Brain microvascular endothelial cell (primary cell): ENCODE measurements at regions not wholly inside any gene's neighbourhood (a gene's known extent, or its start where the extent isn't known, plus 50 kb on each side); places are given as distances from the start of the nearest gene placed in this dataset.
A peak's percentile ranks its signal among the peaks of the same experiment; 100 is the strongest.

Experiments
- DNase-seq: peaks from one replicate; pipeline ENCODE4 v3.0.0-alpha.2; 2020
- H3K27ac ChIP-seq: fragments of 250-450 bp; sonication (Bioruptor Pico); 2 replicates; pipeline ENCODE4 v1.5.1; 2020; ENCODE audit warnings: mild to moderate bottlenecking, moderate library complexity
- H3K27me3 ChIP-seq: fragments of 250-450 bp; sonication (Bioruptor Pico); replicated peaks from 2 replicates; pipeline ENCODE4 v1.5.1; 2020; ENCODE audit warnings: mild to moderate bottlenecking
- H3K36me3 ChIP-seq: fragments of 250-450 bp; sonication (Bioruptor Pico); replicated peaks from 2 replicates; pipeline ENCODE4 v1.5.1; 2020; ENCODE audit warnings: mild to moderate bottlenecking
- H3K4me3 ChIP-seq: 2 replicates; pipeline ENCODE4 v1.5.1; 2011; ENCODE audit warnings: low read depth, mild to moderate bottlenecking, control low read depth, low read length, moderate library complexity
- CTCF ChIP-seq: IDR thresholded peaks from 2 replicates; pipeline ENCODE4 v1.5.1; 2011; ENCODE audit warnings: low read depth, mild to moderate bottlenecking, moderate library complexity, low read length, control low read depth, inconsistent platforms; ENCODE audit errors: missing control alignments
- in situ Hi-C: cut with HindIII; loops from 2 replicates; pipeline ENCODE4 v1.10.0; 2017; ENCODE audit warnings: low sequenced_read_pairs, low pct_ligation_motif_present

- no peak overlapping the region for H3K27ac ChIP-seq
- no peaks in the 10 kb centered on the region for H3K27me3 ChIP-seq
- TF ChIP-seq CTCF: no peak
- no peaks in the 10 kb centered on the region for H3K36me3 ChIP-seq
- no peak overlapping the region for H3K4me3 ChIP-seq
- in situ Hi-C loops: no loop called here
- no peak for DNase-seq
Measured at GRCh38 chr10:3981300-3981699, 196.3 kb upstream of the KLF6 start.

- DNase-seq: no peak
- in situ Hi-C loops: no loop called here
Measured at GRCh38 chr10:3980660-3981059, 195.7 kb upstream of the KLF6 start.

GRCh38 chr10:3980144-3980543, 195.1 kb upstream of the KLF6 start:
- H3K27ac ChIP-seq: no peak overlapping the region
- no peak for TF ChIP-seq CTCF

More at GRCh38 chr10:3980660-3981059, 195.7 kb upstream of the KLF6 start:
- no peak overlapping the region for H3K27ac ChIP-seq
- no peaks in the 10 kb centered on the region for H3K27me3 ChIP-seq
- H3K4me3 ChIP-seq: no peak overlapping the region
- no peak for TF ChIP-seq CTCF
- no peaks in the 10 kb centered on the region for H3K36me3 ChIP-seq

GRCh38 chr10:3978761-3979160, 193.8 kb upstream of the KLF6 start:
- DNase-seq: no peak
- Histone ChIP-seq H3K4me3 (no peak overlapping the region), H3K36me3 (no peaks in the 10 kb centered on the region), H3K27ac (no peak overlapping the region), H3K27me3 (no peaks in the 10 kb centered on the region)
- TF ChIP-seq CTCF: no peak
- in situ Hi-C loops: no loop called here

More at GRCh38 chr10:3980144-3980543, 195.1 kb upstream of the KLF6 start:
- DNase-seq: no peak
- in situ Hi-C loops: no loop called here
- H3K4me3 ChIP-seq: no peak overlapping the region
- no peaks in the 10 kb centered on the region for H3K36me3 ChIP-seq
- H3K27me3 ChIP-seq: no peaks in the 10 kb centered on the region

GRCh38 chr10:3978174-3978573, 193.2 kb upstream of the KLF6 start:
- H3K27me3 ChIP-seq: no peaks in the 10 kb centered on the region
- DNase-seq: peak; percentile 66
- H3K27ac ChIP-seq: peak overlapping the region; percentile 40
- no peaks in the 10 kb centered on the region for H3K36me3 ChIP-seq
- no peak overlapping the region for H3K4me3 ChIP-seq
- no peak for TF ChIP-seq CTCF
- in situ Hi-C loops: no loop called here

GRCh38 chr10:3977761-3978160, 192.8 kb upstream of the KLF6 start:
- TF ChIP-seq CTCF: no peak
- in situ Hi-C loops: no loop called here
- no peak overlapping the region for H3K4me3 ChIP-seq
- peak overlapping the region; percentile 40 for H3K27ac ChIP-seq
- no peak for DNase-seq
- no peaks in the 10 kb centered on the region for H3K27me3 ChIP-seq
- no peaks in the 10 kb centered on the region for H3K36me3 ChIP-seq
